GM18498 (cell line): ENCODE measurements at regions not wholly inside any gene's neighbourhood (a gene's known extent, or its start where the extent isn't known, plus 50 kb on each side); places are given as distances from the start of the nearest gene placed in this dataset.

Source experiments
- ATAC-seq: cut with Tn5 transposase; IDR thresholded peaks from one replicate; pipeline ENCODE4 v1.9.1; 2021; ENCODE audit warnings: mild to moderate bottlenecking, moderate library complexity; ENCODE audit not compliant: unreplicated experiment

- no peak for ATAC-seq
These were observed 254.4 kb upstream of the ZMIZ1 start for GRCh38 chr10:78814407-78814806.

- ATAC-seq: no peak
These were observed 252.9 kb upstream of the ZMIZ1 start for GRCh38 chr10:78815702-78816334.

GRCh38 chr10:78817361-78817760 is 251.4 kb upstream of the ZMIZ1 start:
- no peak for ATAC-seq

GRCh38 chr10:78817804-78818203 is 251.0 kb upstream of the ZMIZ1 start:
- no peak for ATAC-seq

- no peak for ATAC-seq
These were observed 249.3 kb upstream of the ZMIZ1 start for GRCh38 chr10:78819361-78820006.

GRCh38 chr10:78820007-78820362 is 248.8 kb upstream of the ZMIZ1 start:
- no peak for ATAC-seq

GRCh38 chr10:78821052-78821451 is 247.7 kb upstream of the ZMIZ1 start:
- no peak for ATAC-seq

- ATAC-seq: no peak
These were observed 239.9 kb upstream of the ZMIZ1 start for GRCh38 chr10:78828647-78829539.

- no peak for ATAC-seq
These were observed 239.2 kb upstream of the ZMIZ1 start for GRCh38 chr10:78829565-78829964.

- ATAC-seq: no peak
These were observed 238.4 kb upstream of the ZMIZ1 start for GRCh38 chr10:78830062-78830975.

- no peak for ATAC-seq
These were observed 237.8 kb upstream of the ZMIZ1 start for GRCh38 chr10:78830976-78831375.

GRCh38 chr10:78831461-78831860 is 237.3 kb upstream of the ZMIZ1 start:
- ATAC-seq: no peak

GRCh38 chr10:78832281-78832680 is 236.5 kb upstream of the ZMIZ1 start:
- ATAC-seq: no peak

GRCh38 chr10:78838141-78838657 is 230.6 kb upstream of the ZMIZ1 start:
- no peak for ATAC-seq

- no peak for ATAC-seq
These were observed 225.3 kb upstream of the ZMIZ1 start for GRCh38 chr10:78843495-78843894.

- ATAC-seq: no peak
These were observed 223.7 kb upstream of the ZMIZ1 start for GRCh38 chr10:78844960-78845607.

- ATAC-seq: no peak
These were observed 222.7 kb upstream of the ZMIZ1 start for GRCh38 chr10:78846071-78846470.

- ATAC-seq: no peak
These were observed 222.0 kb upstream of the ZMIZ1 start for GRCh38 chr10:78846760-78847159.

- no peak for ATAC-seq
These were observed 221.3 kb upstream of the ZMIZ1 start for GRCh38 chr10:78847485-78847884.

GRCh38 chr10:78849115-78849514 is 219.7 kb upstream of the ZMIZ1 start:
- no peak for ATAC-seq
